Gastrocnemius medialis (tissue), 4 donors: ENCODE measurements at regions not wholly inside any gene's neighbourhood (a gene's known extent, or its start where the extent isn't known, plus 50 kb on each side); places are given as distances from the start of the nearest gene placed in this dataset.

ENCODE experiments used
- CTCF ChIP-seq, 5 experiments: fragments of 450-650 bp in 3 of 5; fragments of 200-600 bp in 2 of 5; sonication (generic) in 2 of 5; IDR thresholded peaks in 4 of 5; conservative IDR thresholded peaks in 1 of 5; 1 replicate in 4 of 5; 2 replicates in 1 of 5; pipeline ENCODE4 v1.5.1; 2016 to 2019; ENCODE audit warnings: antibody characterized with exemption in 5 of 5, mild to moderate bottlenecking in 3 of 5, moderate library complexity in 3 of 5
- POLR2A ChIP-seq, 2 donors: fragments of 450-650 bp; IDR thresholded peaks; one replicate each; pipeline ENCODE4 v1.6.1; 2017; ENCODE audit warnings: antibody characterized with exemption in 2 of 2, mild to moderate bottlenecking in 2 of 2, moderate library complexity in 2 of 2

- TF ChIP-seq CTCF (IDR thresholded peaks at IDR 0.05 in 4 of 5, conservative IDR thresholded peaks at IDR 0.05 in 1 of 5) (no peak), POLR2A (IDR thresholded peaks at IDR 0.05) (no peak)
Observed at GRCh38 chr1:91592716-91593477, 92.2 kb downstream of the CDC7 start.
